PC-9 (cell line): ENCODE measurements at regions not wholly inside any gene's neighbourhood (a gene's known extent, or its start where the extent isn't known, plus 50 kb on each side); places are given as distances from the start of the nearest gene placed in this dataset.

Experiments used
- EZH2 ChIP-seq: fragments of 200-600 bp; sonication (generic); IDR thresholded peaks from 2 replicates; pipeline ENCODE4 v1.8.0; 2017; ENCODE audit warnings: antibody characterized with exemption, low read depth
- TF ChIP-seq, protein P1 (sequence below): fragments of 200-600 bp; sonication (generic); conservative IDR thresholded peaks from 2 replicates; pipeline ENCODE4 v1.6.1; 2017; ENCODE audit warnings: mixed run types, antibody characterized with exemption, mild to moderate bottlenecking, moderate library complexity

DNA sequence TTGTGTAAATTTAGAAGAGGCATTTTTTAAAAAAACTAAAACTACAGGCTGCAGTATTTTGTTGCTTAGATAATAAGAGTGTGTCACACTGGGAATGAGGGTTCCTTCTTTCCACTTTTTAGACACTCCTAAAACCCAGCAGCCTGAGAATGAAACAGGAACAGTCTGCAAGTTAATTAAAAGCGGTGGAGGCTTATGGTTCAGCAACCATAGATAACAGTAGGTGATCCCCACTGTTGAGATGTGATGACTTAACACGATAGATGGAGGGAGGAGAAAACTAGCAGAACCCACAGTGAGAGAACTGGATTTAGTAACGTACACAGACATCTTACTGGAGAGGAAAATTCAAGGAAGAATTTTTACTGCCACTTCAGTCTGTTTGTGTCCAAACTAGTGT lies 767.3 kb downstream of the C4orf33 start:
- TF ChIP-seq EZH2: no peak
- TF ChIP-seq, protein P1, sequence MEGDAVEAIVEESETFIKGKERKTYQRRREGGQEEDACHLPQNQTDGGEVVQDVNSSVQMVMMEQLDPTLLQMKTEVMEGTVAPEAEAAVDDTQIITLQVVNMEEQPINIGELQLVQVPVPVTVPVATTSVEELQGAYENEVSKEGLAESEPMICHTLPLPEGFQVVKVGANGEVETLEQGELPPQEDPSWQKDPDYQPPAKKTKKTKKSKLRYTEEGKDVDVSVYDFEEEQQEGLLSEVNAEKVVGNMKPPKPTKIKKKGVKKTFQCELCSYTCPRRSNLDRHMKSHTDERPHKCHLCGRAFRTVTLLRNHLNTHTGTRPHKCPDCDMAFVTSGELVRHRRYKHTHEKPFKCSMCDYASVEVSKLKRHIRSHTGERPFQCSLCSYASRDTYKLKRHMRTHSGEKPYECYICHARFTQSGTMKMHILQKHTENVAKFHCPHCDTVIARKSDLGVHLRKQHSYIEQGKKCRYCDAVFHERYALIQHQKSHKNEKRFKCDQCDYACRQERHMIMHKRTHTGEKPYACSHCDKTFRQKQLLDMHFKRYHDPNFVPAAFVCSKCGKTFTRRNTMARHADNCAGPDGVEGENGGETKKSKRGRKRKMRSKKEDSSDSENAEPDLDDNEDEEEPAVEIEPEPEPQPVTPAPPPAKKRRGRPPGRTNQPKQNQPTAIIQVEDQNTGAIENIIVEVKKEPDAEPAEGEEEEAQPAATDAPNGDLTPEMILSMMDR: no peak
